C4-2B (cell line): ENCODE measurements at regions not wholly inside any gene's neighbourhood (a gene's known extent, or its start where the extent isn't known, plus 50 kb on each side); places are given as distances from the start of the nearest gene placed in this dataset.

Source experiments
- H3K27ac ChIP-seq: fragments of 450-650 bp; 2 replicates; pipeline ENCODE4 v1.5.1; 2017
- CTCF ChIP-seq: fragments of 450-650 bp; conservative IDR thresholded peaks from 2 replicates; pipeline ENCODE4 v1.5.1; 2017; ENCODE audit warnings: mild to moderate bottlenecking
- ZFX ChIP-seq: fragments of 450-650 bp; IDR thresholded peaks from 2 replicates; pipeline ENCODE4 v1.6.1; 2017

- TF ChIP-seq ZFX (no peak), CTCF (no peak)
- no peak overlapping the region for H3K27ac ChIP-seq
Observed at GRCh38 chr12:93022603-93023340, 93.7 kb upstream of the EEA1 start.

GRCh38 chr12:93025145-93026103 lies 96.3 kb upstream of the EEA1 start:
- peak; percentile 73 for TF ChIP-seq CTCF
- TF ChIP-seq ZFX = no peak
- H3K27ac ChIP-seq = no peak overlapping the region; the same call in 1 of the 2 replicates

- TF ChIP-seq ZFX (no peak), CTCF (no peak)
- H3K27ac ChIP-seq = no peak overlapping the region
Observed at GRCh38 chr12:93027041-93027440, 97.9 kb upstream of the EEA1 start.

GRCh38 chr12:93029091-93029490 lies 100.0 kb upstream of the EEA1 start:
- no peak for TF ChIP-seq ZFX
- TF ChIP-seq CTCF = no peak
- H3K27ac ChIP-seq = no peak overlapping the region

GRCh38 chr12:93031028-93031427 lies 101.9 kb upstream of the EEA1 start:
- no peak for TF ChIP-seq ZFX
- TF ChIP-seq CTCF = no peak
- no peak overlapping the region for H3K27ac ChIP-seq

- TF ChIP-seq CTCF = no peak
- TF ChIP-seq ZFX = no peak
- H3K27ac ChIP-seq = no peak overlapping the region
Observed at GRCh38 chr12:93032758-93033157, 103.7 kb upstream of the EEA1 start.

GRCh38 chr12:93033948-93034347 lies 104.9 kb upstream of the EEA1 start:
- no peak for TF ChIP-seq CTCF
- H3K27ac ChIP-seq = no peak overlapping the region
